NCI-H446 (cell line): ENCODE measurements at regions not wholly inside any gene's neighbourhood (a gene's known extent, or its start where the extent isn't known, plus 50 kb on each side); places are given as distances from the start of the nearest gene placed in this dataset.
"Not testable (repeated sequence)": the region's sequence is repeated elsewhere in the genome, so short reads cannot be mapped to it uniquely, and the experiment has no call there.

Experiments used
- DNase-seq, 2 experiments: peaks; one replicate each; lab custom pipeline; 2025; lab: John Stamatoyannopoulos, UW

DNA sequence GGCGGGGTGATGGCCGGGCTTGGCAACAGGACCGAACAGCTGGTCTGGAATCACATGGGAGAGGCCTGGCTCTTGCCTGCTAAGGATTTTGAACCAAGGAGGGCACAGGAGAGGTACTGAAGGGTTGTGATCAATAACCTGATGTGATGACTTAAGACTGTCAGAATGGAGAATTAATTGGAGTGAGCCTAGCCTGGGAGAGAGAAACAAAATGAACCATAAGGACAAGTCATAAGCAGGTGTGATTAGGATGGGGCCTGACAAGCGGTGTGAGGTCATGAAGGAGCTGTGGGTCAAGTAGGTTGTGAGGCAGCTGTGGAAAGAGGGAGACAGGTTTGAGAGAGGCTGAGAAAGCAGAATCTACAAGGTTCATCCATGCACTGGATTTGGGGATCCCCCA, 104.6 kb downstream of the MED10 start:
- no peak for DNase-seq

DNA sequence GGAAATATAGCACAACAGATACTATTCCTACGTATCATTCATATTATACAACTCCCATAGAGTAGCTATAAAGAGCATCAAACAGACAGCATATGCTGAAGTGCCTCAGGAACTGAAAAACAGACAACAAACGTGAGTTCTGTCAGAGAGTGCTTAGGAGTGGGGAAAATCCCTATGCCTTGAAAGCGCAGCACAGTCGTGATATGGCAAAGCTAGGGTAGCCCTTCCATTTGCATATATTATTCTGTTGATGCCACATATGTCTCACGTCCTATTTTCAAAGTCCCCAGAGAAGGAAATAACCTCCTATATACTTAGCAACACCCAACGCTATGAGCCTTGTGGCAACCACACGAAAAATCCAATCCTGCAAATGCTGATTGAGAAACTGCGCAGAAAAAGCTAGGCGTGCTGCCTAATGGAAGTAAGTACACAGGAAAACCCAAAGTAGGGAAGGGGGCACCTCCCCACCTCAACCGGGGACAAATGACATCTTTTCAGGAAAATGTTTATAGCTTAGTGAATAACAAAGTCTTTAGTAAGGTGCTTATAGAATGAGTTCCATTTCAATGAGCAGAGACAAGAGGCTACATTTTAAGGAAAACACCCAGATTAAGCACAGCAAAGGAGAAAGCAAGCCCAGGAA, 105.1 kb downstream of the MED10 start:
- DNase-seq: no peak

DNA sequence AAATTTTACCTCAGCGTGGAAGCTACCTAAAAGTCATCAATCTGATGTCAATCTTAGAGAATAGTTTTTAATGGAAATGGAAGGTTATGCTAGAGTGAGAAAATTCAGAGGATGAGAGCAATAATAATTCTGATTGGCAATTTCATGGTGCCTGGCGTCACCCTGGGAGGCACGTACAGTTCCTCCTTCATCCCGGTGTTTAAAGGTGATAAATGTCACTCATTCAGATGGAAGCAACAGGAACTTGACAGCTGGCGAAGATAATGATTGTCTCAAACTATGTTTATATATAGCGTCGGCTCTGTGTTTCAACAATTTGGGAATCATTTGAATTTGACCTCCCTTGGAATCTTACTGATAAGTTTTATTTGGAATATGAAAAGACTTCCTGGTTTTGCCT, 108.4 kb downstream of the MED10 start:
- DNase-seq: no peak

GRCh38 chr5:6266671-6267197, 111.6 kb downstream of the MED10 start:
- no peak for DNase-seq

- DNase-seq: no peak
These were observed 114.0 kb downstream of the MED10 start for GRCh38 chr5:6264394-6264793.

DNA sequence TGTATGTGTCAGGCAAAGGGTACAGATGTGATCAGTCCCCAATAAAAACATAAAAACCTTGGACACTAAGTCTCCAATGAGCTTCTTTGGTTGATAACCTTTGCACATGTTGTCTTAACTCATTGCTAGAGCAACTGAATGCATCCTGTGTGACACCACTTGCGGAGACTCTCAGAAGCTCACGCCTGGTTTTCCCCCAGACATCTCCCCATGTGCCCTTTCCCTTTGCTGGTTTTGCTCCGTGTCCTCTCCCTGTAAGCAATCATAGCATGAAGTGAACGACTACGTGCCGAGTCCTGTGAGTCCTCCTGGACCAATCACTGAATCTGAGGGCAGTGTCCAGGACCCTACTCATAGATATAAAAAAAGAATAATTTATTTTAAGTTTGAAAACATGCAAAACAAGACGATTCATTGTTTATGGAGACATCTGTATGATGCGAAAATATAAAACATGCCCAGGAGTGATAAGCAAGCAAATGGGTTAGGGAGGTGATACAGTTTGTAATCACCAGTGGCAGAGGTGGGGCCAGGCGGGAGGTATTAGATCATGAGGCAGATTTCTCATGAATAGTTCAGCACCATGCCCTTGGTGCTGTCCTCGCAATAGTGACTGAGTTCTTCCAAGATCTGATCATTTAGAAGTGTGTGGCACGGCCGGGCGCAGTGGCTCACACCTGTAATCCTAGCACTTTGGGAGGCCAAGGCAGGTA, 115.5 kb downstream of the MED10 start:
- no peak for DNase-seq

GRCh38 chr5:6261668-6262067, 116.7 kb downstream of the MED10 start:
- no peak for DNase-seq

GRCh38 chr5:6261256-6261655, 117.1 kb downstream of the MED10 start:
- DNase-seq: no peak

- no peak for DNase-seq
These were observed 117.5 kb downstream of the MED10 start for GRCh38 chr5:6260846-6261245.

DNA sequence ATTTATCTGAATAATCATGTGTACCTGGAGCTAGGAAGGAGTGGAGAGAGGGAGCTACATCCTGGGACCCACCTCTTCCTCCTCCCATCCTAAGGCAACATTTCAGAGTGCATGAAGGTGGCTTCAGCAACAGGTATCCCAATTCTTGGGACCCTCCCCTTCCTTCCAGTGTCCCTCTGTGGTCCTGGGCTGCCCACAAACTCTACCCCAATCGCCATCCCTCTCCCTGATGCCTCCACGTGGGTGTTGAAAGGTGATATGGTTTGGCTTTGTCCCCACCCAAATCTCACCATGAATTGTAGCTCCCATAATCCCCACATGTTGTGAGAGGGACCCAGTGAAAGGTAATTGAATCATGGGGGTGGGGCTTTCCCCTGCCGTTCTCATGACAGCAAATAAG, 121.4 kb downstream of the MED10 start:
- no peak for DNase-seq

- no peak for DNase-seq
These were observed 122.4 kb downstream of the MED10 start for GRCh38 chr5:6255956-6256355.

- no peak for DNase-seq
These were observed 124.5 kb downstream of the MED10 start for GRCh38 chr5:6253846-6254245.

GRCh38 chr5:6253281-6253680, 125.1 kb downstream of the MED10 start:
- DNase-seq: no peak

DNA sequence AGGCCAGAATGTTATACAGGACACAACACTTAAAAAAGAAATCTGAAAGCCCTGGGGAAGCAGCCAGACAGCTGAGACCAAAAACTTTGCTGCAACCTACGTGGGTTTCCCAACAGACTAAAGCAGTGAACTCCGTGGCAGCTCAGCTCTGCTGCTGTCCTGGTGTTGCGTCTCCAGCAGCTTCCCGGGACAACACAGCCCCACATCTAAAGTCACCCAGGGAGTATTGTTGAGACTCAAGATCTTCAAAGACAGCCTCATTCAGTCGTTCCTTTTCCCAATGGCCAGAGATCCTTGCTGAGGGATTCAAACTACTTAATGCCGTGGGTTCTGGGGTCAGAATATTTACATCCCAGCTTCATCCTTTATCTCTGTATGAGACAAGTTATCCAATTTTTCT, 125.8 kb downstream of the MED10 start:
- DNase-seq: no peak

GRCh38 chr5:6251565-6252102, 126.7 kb downstream of the MED10 start:
- no peak for DNase-seq

GRCh38 chr5:6250121-6250520, 128.2 kb downstream of the MED10 start:
- no peak for DNase-seq

DNA sequence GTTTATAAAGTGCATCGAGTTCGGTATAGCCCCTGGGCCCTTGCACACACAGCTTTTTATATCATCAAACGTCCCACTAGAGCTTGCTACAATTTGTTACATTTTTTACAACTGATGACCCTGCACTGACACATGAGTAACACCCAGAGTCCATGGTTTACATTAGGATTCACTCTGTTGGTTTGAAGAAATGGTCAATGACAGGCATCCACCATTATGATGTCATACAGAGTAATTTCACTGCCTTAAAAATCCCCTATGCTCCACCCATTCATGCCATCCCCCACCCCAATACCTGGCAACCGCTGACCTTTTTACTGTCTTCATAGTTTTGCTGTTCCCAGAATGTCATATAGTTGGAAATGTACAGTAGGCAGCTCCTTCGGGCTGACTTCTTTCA, 130.2 kb downstream of the MED10 start:
- DNase-seq: no peak

GRCh38 chr5:6246820-6247437, 131.4 kb downstream of the MED10 start:
- DNase-seq: no peak

- DNase-seq: no peak
These were observed 134.0 kb downstream of the MED10 start for GRCh38 chr5:6244339-6244714.

- DNase-seq: no peak
These were observed 134.5 kb downstream of the MED10 start for GRCh38 chr5:6243706-6244338.

- not testable (repeated sequence) for DNase-seq
These were observed 137.3 kb downstream of the MED10 start for GRCh38 chr5:6241056-6241455.

DNA sequence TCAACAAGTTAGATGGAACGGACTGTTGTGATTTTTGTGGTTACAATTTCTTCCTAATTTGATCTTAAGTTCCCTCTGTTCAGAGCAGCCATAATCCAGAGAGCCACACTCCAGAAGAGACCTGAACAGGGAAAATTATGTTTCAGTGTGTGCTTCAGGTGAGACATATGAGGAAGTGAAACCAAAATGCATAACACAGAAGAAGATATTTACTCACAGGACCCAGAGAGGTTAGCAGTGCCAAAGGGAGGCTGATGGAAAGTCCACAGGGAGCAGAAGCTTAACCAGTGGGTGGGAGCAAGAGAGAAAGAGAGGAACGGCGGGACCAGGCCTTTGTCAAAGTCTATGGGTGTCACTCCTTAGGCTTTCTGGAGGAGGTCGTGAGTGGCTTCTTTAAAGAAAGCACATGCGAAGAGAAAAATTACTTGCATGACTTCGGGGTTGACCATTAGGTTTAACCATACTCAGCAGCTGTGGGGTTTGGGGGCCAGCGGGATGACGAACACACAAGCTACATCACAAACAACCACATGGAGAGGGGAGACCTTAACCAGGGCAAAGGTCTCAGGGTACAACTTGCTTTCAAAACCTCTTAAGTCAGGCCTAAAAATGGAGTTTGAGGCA, 141.4 kb downstream of the MED10 start:
- no peak for DNase-seq
